Eye (tissue), 1 donor: ENCODE measurements at regions not wholly inside any gene's neighbourhood (a gene's known extent, or its start where the extent isn't known, plus 50 kb on each side); places are given as distances from the start of the nearest gene placed in this dataset.
"Not testable (repeated sequence)": the region's sequence is repeated elsewhere in the genome, so short reads cannot be mapped to it uniquely, and the experiment has no call there.

Experiments used
- DNase-seq: peaks from one replicate; pipeline ENCODE4 v3.0.0-alpha.2; 2015

DNA sequence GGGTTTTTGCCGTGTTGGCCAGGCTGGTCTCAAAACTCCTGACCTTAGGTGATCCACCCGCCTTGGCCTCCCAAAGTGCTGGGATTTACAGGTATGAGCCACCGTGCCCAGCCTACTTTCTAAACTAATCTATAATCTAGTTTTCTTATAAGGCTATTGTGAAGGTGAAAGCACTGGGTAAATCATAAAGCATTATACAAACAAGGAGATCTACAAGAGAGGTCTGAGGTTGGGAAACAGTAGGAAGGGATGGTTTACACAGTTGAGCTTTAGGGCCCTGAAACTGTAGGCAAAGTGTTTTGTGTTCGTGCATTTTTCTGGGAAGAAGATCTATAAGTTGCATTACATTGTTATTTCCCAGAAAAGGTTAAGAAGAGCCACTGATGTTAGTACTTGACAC lies 84.9 kb upstream of the MED13 start:
- no peak for DNase-seq

- DNase-seq: no peak
Observed at GRCh38 chr17:62147284-62147683, 82.2 kb upstream of the MED13 start.

DNA sequence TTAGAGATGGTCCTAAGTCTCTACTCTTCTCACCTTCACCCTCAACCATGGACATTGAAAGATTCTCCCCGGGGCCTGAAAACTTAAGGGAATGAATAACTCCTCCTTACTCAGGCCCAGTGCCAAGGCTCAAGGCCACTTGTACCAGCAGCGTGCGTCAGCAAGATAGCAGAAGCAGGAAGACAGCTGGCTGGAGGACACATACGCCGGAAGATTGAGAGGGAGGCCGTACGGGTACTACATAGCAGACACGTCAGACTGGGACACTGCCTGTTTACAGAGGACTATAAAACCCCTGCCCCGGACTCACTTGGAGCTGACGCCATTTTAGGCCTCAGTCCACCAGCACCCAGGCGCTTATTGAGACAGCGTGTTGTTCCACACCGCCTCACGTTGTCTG lies 75.8 kb upstream of the MED13 start:
- no peak for DNase-seq

DNA sequence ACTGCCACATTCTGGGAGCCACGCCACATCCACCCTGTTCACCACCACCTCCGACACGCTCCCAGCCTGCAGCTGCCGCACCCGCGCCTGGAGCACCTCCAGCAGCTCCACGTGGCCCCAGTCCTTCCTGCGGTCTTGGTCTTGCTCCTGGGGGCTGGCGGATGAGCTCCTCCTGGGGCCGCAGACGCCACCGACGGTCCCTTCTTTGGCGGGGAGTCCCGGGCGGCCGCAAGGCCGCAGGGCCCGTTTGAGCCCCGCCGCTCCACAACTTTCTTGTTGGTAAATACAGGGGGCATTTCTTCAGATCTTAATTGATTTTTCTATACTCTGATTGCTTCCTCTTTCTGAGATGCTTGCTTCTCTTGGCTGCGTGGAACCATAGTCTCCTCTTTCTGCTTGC lies 75.3 kb upstream of the MED13 start:
- no peak for DNase-seq

DNA sequence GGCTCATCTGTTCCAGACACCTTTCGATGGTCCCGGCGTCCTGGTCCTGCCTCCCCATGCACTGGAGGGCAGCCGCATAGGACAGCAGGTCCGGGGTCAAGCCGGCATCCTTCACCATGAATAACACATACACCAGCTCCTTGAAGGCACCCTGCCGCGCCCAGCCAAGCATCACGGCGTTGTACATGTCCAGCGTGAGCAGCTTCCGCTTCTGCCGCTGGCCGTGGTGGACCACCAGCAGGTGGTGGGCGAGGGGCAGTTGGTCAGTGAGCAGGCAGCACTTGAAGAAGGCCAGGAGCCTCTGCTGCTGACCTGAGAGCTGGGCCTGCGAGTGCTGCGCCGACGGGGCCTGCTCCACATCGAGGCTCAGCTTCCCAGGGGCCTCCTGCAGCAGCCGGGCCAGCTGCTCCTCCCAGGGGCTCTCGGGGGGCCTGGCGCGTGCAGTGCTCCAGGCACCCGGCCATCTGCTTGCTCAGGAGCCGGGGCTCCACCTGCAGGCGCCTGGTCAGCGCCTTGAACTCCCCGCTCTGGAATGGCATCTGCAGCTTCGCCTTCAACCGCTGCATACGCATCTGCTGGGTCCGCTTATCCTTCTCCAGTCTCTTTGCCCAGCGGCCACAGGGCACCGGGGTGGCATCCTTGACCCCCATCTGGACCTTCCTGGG lies 74.7 kb upstream of the MED13 start:
- not testable (repeated sequence) for DNase-seq

GRCh38 chr17:62139141-62139540 lies 74.1 kb upstream of the MED13 start:
- DNase-seq: no peak

DNA sequence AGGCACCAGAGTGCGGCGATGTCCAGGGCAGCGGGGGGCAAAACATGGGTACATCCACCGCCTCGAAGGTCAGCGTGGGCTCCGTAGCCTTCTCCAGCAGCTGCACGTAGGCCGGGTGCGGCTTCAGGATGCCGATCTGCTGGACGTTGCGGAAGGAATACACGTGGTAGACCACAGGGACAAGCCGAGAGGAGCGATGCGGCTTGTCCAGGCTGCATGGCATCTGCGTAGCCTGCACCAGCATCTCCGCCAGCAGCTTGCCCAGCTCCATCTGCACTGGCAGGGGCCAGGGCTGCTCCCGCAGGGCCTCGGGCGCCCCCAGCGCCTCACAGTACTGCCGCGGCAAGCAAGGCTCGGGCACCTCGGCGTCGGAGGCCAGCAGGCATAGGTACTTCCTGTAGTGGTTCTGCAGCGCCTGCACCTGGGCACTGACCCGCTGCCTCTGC lies 73.6 kb upstream of the MED13 start:
- peak; percentile 42 for DNase-seq

DNA sequence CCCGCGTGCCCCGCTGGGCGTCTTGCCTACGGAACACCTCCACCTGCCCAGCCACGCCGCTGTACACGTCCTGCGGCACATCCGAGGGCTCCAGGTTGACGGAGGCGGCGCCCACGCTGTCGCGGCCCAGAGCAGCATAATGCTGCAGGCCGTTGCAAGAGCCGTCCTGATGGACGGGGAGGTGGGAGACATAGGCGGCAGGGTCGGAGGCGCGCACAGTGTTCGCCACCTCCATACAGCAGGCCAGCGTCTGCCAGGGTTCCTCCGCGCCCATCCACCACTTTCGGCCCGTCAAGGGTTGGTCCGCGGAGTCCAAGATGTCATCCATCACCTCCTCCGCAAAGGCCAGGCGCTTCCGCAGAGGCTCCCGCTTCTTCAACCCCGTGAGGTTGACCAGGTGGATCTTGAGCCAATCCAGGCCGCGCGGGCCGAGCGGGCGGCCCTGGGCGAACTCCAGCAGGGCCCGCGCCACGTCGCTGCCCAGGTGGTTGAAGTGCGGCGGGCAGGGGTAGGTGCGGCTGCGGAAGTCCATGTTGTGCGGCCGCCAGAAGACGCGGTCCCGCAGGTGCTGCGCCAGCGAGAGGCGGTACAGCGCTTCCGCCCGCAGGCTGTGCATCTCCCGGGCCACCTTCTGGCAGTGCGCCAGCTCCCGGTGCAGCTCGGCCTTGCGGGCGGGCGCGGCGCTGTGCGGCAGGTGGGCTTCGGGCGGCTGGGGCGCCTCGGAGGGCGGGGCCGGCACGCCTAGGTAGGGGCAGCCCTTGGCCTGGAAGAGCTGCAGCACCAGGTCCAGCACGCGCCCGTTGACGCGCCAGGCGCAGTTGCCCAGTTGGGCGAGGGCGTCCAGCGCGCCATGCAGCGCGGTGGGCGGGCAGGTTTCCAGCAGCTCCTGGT lies 72.9 kb upstream of the MED13 start:
- DNase-seq: peak; percentile 53

GRCh38 chr17:62137013-62137733 lies 72.1 kb upstream of the MED13 start:
- DNase-seq: not testable (repeated sequence)

DNA sequence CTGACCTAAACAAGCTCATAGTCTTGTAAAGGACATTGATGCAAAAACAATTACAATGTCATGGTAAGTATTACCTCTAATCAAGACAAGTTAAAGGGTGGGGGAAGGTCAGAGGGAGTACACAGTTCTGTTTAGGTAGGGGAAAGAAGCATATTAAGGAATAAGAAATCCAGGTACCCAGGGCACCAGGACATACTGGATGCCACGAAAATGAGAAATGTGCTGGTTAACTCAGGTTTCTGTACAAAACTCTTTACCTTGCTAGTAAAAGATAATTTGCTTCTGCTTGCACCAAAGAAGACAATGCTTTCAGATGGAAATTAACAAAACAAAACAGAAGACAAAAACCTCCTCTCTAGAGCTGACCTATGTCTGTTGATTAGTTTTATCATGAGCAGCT lies 70.7 kb upstream of the MED13 start:
- DNase-seq: no peak

DNA sequence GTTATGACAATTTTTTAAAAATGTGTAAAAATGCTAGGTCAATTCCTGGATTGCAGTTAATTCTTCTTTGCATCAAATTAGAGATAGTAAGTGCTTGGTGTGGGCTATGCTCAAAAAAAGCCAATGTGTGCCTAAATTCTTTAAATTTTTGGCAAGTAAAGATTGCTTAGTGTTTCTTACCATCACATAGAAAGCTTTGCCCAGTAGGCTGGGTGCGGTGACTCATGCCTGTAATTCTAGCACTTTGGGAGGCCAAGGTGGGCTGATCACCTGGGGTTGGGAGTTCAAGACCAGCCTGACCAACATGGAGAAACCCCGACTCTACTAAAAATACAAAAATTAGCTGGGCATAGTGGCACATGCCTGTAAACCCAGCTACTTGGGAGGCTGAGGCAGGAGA lies 70.0 kb upstream of the MED13 start:
- not testable (repeated sequence) for DNase-seq

- DNase-seq: no peak
Observed at GRCh38 chr17:62134397-62134796, 69.3 kb upstream of the MED13 start.

DNA sequence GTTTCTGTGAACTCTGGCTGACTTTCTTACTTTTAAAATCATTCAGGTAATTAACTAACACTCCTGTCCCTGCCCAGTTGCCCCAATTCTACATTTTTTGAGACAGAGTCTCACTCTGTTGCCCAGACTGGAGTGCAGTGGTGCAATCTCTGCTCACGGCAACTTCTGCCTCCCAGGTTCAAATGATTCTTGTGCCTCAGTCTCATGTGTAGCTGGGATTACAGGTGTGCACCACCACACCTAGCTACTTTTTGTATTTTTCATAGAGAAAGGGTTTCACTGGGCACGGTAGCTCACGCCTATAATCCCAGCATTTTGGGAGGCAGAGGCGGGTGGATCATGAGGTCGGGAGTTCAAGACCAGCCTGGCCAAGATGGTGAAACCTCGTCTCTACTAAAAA lies 66.2 kb upstream of the MED13 start:
- DNase-seq: not testable (repeated sequence)

DNA sequence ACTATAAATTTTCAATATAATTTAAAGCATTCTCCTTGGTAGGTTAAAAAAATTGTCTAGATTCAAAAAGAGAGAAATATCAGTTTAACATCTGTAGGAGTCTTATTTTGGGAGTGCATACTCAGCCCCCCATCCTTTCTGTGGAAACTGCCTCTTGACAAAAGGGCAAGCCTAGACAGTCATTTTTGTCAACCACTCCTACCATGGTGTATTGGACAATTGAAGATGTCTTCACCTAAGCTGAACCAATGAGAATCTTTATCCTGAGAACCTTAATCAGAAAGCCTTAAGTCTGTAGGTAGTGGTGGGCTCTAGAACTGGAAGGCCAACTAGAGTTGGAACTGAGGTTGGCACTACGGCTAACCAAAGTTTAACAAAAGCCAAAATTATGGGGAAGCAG lies 65.7 kb upstream of the MED13 start:
- DNase-seq: no peak

DNA sequence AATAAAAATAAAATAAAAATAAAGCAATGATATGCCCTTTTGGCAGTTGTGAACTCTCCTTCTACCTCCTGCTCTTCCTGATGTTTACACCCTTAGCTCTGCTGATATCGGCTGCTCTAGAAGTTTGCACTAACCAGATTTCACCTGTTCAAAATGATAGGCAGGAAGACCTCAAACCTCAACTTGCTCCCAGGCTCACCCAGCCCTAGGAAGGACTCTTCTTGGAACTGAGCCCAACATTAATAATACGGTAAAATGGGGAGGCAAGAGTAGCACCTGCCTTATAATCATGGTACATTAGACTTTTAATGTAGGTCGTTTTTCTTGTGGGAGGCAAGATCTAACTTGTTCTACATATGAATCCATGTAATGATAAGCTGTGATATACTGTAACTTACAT lies 61.2 kb upstream of the MED13 start:
- DNase-seq: no peak

DNA sequence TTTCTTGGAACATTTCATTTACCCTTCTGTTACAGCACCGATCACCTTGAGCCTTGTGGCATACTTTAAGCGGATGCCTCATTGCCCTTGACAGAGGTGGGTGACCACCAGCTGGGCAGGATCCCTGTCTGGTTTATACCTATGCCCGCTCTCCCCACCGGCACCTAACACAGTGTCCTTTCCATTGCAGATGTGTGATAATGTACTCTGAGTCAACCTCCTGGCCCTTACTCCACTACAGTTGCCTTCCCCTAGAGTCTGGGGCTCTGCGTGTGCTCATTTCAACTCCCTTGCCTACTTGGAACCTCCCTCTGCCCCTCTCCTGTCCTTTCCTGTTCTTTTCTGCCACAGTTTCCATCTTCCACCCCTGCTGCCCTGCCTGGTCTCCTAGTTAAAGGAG lies 60.2 kb upstream of the MED13 start:
- no peak for DNase-seq

DNA sequence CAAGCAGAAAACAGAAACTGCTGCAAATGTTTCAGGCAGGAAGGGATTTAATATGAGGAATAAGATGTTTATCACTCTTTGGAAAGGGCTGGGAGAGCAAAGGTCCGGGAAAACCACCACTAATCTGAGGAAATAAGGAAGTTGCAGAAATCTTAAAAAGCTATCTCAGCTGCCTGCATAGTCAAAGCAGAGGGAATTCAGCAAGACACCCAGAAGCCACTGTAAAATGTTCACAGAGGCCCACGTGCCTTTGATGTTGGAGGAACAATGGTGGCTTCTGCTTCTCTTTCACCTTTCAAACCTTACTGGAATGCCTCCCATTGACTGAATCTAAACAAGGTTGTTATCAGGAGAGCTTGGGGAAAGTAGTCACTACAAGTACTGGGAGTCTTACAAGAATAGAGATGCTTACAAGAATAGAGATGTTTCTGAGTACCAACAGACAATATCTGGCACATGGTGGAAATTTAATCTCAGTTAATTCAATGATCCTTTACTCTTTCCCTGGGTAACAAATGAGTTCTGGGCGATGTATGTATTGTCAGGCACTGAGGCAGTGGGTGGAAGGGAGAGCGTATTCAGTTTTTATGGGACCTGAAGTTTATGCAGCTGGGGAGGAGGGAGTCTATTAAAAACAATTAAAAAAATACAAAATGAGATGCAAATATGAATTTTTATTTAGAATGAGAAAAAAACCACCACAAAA lies 56.1 kb upstream of the MED13 start:
- DNase-seq: no peak

- no peak for DNase-seq
Observed at GRCh38 chr17:62119373-62119772, 54.3 kb upstream of the MED13 start.
